H1 (cell line): ENCODE measurements at regions not wholly inside any gene's neighbourhood (a gene's known extent, or its start where the extent isn't known, plus 50 kb on each side); places are given as distances from the start of the nearest gene placed in this dataset.

Source experiments
- BCL11A ChIP-seq, 2 experiments: IDR thresholded peaks; one replicate each; pipeline ENCODE4 v1.6.1; 2011; ENCODE audit warnings: low read depth in 2 of 2, low read length in 2 of 2, mild to moderate bottlenecking in 2 of 2
- CHD7 ChIP-seq: fragments of 300-600 bp; sonication (generic); IDR thresholded peaks from 2 replicates; pipeline ENCODE4 v1.7.1; 2012; ENCODE audit warnings: low read length, moderate library complexity, mild to moderate bottlenecking, inconsistent platforms; ENCODE audit not compliant: insufficient replicate concordance
- EGR1 ChIP-seq: IDR thresholded peaks from 2 replicates; pipeline ENCODE4 v1.6.1; 2011; ENCODE audit warnings: low read depth, low read length, borderline replicate concordance
- KDM5A ChIP-seq: fragments of 200-600 bp; IDR thresholded peaks from 2 replicates; pipeline ENCODE4 v1.7.1; 2012; ENCODE audit warnings: mild to moderate bottlenecking, low read length, inconsistent platforms, mixed read lengths
- PHF8 ChIP-seq: fragments of 200-600 bp; sonication (generic); conservative IDR thresholded peaks from 2 replicates; pipeline ENCODE4 v1.7.1; 2012; ENCODE audit warnings: low read depth, mild to moderate bottlenecking, inconsistent platforms, low read length, moderate library complexity
- SIRT6 ChIP-seq: IDR thresholded peaks from one replicate; pipeline ENCODE4 v1.7.1; 2012; ENCODE audit warnings: low read length, inconsistent platforms
- SIX5 ChIP-seq: IDR thresholded peaks from 2 replicates; pipeline ENCODE4 v1.6.1; 2011; ENCODE audit warnings: mild to moderate bottlenecking, low read depth, low read length

GRCh38 chr18:75625966-75626365, 198.5 kb upstream of the SMIM21 start (continued):
- TF ChIP-seq CHD7 (no peak), BCL11A (IDR thresholded peaks at IDR 0.05; ENCODE audit: low read depth in 2 of 2, low read length in 2 of 2) (no peak), SIRT6 (no peak), EGR1 (no peak), KDM5A (no peak), PHF8 (no peak), SIX5 (no peak)
